ENCODE measurements at regions not wholly inside any gene's neighbourhood (a gene's known extent, or its start where the extent isn't known, plus 50 kb on each side); places are given as distances from the start of the nearest gene placed in this dataset.

DNA sequence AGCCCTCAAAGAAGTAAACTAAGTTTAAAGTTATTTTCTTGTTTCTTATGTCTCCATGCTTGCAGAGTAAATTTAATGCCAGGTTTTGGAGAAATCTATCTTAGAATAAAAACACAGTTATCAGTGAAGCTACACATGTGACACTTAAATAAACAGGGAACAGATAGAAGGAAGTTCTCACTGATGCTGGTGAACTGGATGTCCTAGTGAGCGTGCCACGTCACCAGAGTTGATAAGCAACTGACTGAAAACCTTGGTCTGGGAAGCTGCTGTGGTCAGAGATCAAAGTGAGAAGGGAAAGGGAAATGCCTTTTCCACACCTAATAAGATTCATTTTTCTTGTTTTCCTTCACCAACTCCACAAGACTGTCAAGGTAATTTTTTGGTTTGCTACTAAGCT lies 74.8 kb upstream of the PCED1B start:
- TF ChIP-seq CTCF (IDR thresholded peaks at IDR 0.05): no peak

- TF ChIP-seq CTCF (IDR thresholded peaks at IDR 0.05): no peak
These were observed 72.4 kb upstream of the PCED1B start for GRCh38 chr12:47007048-47007447.

- TF ChIP-seq CTCF (IDR thresholded peaks at IDR 0.05): no peak
These were observed 66.9 kb upstream of the PCED1B start for GRCh38 chr12:47012552-47012951.

- TF ChIP-seq CTCF (IDR thresholded peaks at IDR 0.05): no peak
These were observed 64.9 kb upstream of the PCED1B start for GRCh38 chr12:47014474-47014873.

- no peak for TF ChIP-seq CTCF (IDR thresholded peaks at IDR 0.05)
These were observed 64.0 kb upstream of the PCED1B start for GRCh38 chr12:47015381-47015780.

GRCh38 chr12:47017041-47017713 lies 62.2 kb upstream of the PCED1B start:
- TF ChIP-seq CTCF (IDR thresholded peaks at IDR 0.05): no peak

- TF ChIP-seq CTCF (IDR thresholded peaks at IDR 0.05): no peak
These were observed 61.4 kb upstream of the PCED1B start for GRCh38 chr12:47017901-47018475.
